GM21390 (cell line): ENCODE measurements at regions not wholly inside any gene's neighbourhood (a gene's known extent, or its start where the extent isn't known, plus 50 kb on each side); places are given as distances from the start of the nearest gene placed in this dataset.
"Not testable (repeated sequence)": the region's sequence is repeated elsewhere in the genome, so short reads cannot be mapped to it uniquely, and the experiment has no call there.

Experiments used
- ATAC-seq: cut with Tn5 transposase; IDR thresholded peaks from one replicate; pipeline ENCODE4 v1.9.1; 2021; ENCODE audit not compliant: unreplicated experiment

DNA sequence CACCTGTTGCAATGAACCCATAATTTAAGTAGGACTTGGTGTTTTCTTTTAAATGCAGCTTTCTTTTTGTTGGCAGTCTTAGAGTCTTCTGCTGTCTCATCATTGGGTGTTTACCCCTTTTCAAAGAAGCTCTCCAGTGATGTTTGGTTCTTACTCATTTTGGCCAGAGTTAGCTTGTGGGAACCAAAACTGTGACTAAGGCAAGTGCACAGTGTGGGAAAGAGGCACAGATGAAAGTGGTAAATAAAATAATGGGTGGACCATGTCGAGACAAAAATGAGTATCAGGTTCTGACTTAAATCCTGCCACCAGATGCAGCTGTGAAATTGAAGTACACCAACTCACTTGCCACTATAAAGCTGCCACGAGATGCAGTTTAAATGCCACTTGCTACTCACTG, 615.4 kb upstream of the MIS18BP1 start:
- peak; percentile 73 for ATAC-seq

DNA sequence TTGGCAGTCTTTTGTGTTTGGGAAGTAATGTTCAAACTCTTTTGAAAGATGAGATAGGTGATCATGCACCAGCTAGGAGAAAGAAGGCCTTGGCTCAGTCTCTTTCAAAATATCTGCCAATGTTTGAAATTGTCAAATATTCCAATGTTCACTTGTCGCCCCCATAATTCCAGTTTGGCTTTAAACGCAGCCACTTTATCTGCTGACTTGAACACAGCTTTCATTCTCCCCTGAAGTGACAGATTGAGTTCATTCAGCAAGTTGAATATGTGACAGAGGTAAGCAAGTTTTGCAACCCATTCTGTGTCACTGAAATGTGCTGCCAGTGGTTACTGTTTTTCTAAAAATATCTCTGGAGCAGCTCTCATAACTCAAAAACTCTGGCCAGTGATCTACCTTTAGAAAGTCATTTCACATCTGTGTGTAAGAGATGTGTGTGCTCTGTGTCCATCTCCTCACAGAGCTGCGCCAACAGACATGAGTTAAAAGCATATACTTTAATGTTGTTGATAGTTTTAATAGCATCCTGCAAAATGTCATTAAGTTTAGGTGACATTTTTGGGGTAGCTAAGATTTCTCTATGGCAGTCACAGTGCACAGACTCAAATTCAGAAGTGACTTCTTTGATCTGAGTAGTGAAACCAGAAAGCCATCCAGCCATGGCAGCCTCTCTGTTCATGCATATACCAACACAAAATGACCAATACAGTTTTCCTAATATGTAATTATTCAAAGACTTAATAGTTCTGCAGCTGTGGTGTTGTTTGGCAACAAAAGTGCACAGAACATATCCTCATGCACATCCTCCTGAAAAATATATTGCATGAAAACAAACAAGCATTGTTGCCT, 614.3 kb upstream of the MIS18BP1 start:
- peak; percentile 66 for ATAC-seq

DNA sequence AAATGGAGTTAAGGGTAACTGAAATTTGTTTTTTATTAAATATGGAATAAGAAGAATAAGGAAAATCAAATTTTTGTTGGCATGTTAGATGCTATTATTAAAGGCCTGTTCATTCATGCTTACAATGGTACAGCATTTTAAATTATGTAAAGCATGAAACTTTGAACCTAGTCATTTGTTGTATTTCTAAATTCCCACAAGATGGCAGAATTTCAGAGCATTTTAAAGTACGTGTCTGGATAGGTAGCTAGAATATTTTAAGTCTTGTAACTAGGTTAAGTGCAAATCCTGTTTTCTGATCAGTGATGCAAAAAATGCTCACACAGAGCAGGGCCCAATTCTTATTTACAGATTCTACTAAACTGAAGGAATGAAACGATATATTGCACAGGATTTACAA, 585.6 kb upstream of the MIS18BP1 start:
- no peak for ATAC-seq

DNA sequence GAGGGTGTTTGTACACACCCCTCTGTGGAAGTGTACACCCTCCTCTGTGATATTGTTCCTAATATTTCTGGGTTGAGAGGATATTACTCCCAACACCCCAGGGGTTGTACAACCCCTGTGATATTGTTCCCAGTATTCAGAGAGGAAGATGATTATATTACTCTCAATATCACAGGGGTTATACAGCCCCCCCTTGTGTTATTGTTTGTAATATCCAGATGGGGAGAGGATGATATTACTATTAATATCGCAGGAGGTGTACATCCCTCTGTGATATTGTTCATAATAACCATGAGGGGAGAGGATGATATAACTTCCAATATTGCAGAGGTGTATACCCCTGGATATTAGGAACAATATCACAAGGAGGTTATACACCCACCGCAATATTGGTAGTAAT, 566.1 kb upstream of the MIS18BP1 start:
- ATAC-seq: no peak

DNA sequence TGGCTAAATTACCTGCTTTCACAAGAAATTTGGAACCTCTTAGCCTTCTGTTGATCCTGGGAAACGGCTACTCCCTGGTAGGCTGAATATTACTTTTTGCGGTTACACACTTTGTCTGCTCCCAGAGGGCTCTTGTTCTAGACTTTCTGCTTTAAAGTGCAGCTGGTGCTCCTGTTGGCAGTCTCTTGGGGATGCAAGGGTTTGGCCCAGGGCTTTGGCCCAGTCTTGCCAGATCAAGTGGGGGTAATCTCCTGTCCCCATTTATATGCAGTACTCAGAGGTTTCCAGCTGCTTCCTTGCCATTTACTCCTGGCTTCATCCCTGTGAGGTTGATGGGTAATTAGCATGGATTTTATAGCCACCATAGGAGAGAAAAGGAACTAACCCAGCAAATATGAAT, 558.2 kb upstream of the MIS18BP1 start:
- ATAC-seq: no peak

DNA sequence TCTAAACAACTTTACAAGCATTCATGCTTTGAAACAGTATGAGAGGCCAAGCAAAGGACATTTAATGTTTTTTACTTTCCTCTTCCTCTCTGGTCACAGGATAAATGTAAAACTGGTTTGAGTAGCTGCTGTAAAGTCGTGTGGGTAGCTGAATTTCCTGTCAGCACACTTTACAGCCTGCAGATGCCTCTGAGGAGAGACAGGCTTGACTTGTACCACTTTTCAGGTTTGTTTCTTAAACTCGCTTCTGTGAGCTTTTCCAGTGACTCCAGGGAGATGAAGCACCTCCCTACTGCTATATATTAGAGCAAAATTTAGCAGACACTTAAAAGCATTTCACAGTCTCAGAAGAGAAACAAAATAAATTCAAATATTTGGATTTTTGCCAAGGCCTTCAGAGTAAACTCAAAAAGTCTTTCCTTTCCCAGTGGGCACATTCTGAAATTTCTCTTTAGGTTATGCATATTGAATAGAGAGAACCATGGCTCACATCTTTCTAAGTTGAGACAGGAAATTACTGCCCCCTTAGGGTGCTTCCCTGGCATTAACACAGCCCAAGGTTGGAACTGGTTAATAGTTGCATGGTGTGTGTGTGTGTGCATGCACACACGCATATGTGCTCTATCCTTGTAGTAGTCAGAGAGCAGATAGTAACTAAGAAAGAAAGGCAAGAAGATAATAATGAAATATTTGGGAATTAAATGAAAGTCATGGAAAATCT, 557.3 kb upstream of the MIS18BP1 start:
- no peak for ATAC-seq

DNA sequence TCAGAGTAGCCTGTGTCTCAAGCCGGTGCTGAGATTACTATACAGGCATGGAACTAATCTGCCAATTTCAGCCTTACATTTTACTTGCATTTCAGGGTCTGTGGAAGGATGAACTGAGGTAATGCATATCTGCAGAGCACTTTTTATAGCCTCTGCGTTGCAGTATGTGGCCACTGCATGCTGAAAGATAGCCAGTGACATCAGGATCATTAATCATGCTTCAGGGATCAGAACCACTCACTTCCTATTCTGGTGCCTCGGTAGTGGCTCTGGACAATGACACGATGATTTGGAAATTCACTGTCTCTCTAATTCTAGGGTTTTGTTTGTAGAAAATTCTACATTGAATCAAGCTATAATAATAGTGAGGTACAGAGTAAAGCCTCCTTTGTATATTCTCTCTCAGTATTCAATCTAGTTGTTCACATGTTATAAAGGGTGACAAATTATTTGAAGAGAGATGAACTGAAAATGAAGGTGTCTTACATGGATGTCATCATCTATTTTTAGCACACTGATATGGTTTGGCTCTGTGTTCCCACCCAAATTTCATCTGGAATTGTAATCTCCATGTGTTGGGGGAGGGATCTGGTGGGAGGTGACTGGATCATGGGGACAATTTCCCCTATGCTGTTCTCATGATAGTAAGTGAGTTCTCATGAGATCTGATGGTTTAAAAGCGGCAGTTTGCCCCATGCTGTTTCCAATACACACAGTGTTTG, 554.3 kb upstream of the MIS18BP1 start:
- no peak for ATAC-seq

DNA sequence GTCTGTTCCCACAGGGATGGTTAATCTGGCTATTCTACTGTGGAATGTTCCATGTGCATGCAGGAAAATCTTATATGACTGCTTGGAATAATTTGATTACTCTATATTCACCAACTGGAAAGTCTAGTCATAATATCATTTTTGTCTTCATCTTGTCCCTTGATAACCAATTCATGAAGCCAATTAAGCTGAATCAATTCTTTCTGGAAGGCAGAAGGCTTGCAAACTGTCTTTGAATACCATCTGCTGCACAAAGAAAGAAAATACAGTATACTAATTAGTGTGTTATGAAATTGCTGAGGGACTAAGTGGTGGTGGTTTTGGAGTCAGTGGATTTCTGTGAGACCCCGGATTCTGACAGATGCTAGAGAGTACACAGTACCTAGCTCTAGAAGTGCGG, 546.5 kb upstream of the MIS18BP1 start:
- no peak for ATAC-seq

DNA sequence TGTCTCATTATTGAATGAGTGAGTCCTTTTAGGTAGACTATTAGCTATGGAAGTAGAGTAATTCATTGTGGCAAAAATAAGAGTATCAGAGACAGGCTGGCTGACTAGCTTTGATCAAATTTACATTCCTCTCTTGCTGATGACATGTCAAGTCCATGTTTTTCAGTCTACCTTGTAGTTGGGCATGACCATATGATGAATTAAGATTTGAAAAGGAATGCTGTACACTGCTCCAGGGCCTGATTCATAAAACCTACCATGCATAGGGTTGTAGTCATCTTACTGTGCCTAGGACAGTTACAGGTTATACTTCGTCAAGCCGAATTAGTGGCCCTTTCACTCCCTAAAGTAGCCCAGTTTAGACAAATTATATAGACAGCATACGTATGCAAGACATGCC, 545.7 kb upstream of the MIS18BP1 start:
- ATAC-seq: no peak

DNA sequence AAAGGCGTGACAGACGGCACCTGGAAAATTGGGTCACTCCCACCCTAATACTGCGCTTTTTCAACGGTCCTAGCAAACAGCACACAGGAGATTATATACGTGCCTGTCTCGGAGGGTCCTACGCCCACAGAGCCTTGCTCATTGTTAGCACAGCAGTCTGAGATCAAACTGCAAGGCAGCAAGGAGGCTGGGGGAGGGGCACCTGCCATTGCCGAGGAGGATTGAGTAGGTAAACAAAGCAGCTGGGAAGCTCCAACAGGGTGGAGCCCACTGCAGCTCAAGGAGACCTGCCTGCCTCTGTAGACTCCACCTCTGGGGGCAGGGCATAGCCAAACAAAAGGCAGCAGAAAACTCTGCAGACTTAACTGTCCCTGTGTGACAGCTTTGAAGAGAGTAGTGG, 543.0 kb upstream of the MIS18BP1 start:
- ATAC-seq: not testable (repeated sequence)

DNA sequence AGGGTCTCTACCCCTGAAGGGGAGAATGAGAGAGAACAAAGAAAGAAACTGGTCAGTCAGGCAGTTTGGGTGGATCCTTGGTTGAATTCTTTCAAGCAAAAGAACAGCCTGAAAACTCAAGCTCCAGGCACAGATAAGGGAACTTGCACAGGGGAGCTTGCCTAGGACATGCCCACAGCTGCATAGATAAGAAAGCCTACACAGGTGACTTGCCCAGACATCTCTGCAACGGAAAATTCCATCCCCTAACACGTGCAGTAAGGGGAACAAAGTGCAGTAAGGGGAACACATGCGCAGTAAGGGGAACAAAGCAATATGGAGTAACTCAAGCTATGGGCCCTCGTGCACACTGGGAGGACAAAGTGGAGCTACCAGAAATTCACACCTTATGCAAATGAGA, 540.1 kb upstream of the MIS18BP1 start:
- ATAC-seq: no peak

DNA sequence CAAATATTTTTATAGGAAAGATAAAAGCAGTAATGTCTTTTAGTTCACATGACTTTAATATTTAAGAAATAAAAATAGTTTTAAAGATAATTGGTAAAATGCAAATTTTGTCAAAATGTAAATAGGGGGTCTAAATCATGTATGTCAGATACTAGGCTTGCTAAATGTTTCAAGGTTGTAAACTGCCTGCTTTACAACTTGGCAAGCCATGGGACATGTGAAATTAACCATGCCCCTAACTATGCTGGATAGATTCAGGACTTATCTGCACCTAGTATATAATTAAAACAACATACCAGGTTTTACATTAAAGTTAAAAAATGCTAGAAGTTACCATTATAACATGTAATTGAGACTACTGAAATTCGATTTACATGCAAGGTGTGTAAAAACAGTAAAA, 537.3 kb upstream of the MIS18BP1 start:
- no peak for ATAC-seq

DNA sequence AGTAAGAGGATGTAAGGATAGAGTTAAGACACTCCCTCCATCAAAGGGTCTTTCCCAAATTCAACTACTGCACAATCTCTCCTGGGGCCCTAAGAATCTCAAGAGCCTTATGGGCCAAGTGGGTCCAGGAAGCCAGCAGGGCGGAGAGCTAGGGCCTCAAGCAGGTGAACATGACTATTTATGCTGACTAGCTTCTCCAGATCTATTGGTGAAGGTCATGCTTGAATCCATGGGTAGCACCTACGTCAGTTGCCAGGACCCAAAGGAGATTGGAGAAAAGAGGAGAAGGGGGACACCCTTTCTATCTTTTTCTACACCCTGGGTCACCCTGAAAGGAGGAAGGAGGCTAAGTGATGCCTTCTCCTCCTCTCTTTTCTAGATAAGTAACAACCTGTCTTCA, 534.2 kb upstream of the MIS18BP1 start:
- no peak for ATAC-seq

DNA sequence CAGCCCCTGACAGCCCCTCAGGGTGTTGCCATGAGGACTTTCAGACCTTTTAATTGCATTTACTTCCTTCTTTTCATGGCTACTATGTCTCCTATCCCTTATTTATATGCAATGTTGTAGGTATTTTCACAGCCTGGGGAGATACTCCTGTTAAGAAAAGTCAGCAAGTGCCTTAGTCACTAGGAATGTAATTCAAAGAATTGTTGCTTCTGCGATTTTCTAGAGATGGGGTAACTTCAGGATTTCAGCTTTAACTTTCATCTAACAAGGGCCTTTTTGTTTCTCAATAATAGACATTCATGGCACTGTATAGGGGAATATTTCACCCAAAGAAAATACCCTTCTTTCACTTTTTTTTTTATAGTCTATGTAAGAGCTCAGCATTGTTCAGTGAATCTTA, 533.3 kb upstream of the MIS18BP1 start:
- ATAC-seq: no peak

DNA sequence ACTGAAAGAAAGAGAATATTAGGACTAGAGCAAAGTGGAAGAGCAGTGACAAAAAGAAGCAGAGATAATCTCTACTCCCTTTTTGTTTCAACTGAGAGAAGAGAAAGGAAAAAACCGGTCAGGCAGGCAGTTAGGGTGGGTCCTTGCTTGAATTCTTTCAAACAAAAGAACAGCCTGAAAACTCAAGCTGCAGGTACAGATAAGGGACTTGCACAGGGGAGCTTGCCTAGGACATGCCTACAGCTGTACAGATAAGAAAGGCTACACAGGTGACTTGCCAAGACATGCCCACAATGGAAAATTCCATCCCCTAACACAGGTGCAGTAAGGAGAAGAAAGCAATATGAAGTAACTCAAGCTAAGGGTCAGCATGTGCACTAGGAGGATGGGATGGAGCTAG, 532.2 kb upstream of the MIS18BP1 start:
- ATAC-seq: no peak

DNA sequence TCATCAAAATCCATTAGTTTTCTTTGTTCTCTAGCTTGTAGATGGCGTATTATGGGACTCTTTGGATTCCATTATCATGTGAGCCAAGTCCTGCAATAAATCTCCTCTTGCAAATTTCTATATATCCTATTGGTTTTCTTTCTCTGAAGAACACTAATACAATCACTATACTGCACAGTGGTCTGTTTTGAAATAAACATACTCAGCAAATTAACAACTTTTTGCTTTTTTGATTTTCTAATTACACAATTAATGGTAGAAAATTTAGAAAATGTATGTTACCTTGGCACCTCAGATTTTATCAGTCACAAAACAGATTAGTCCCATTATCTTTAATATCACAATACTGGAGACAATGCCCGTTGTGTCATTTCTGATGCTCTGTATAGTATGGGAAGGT, 513.2 kb upstream of the MIS18BP1 start:
- no peak for ATAC-seq

DNA sequence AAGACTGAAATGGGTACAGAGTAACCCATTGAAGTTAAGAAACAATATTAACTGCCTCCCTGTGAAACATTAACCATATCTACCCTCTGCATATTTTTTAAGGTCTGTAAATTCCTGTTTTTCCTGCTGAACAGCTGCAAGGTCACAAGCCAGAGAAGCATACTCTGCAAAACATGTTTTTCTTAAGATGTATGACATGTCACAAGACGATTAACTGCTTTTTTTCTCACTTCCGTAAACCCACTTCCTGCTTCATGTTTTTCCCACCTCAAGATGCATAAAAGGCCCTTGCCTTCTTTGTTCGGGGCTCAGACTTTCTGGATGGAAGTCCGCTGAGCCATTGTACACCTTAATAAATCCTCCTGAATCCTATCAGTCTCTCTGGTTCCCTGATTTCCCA, 504.7 kb upstream of the MIS18BP1 start:
- no peak for ATAC-seq

DNA sequence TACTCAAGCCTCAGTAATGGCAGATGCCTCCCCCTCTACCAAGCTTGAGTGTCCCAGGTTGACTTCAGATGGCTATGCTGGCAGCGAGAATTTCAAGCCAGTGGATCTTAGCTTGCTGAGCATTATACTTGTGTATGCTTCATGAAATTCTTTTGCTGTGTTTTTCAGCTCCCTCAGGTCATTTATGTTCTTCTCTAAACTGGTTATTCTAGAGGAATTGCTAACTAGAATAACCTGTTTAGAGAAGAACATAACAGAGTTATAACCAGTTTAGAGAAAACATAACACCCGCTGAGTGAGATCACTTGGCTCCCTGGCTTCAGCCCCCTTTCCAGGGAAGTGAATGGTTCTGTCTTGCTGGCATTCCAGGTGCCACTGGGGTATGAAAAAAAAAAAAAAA, 503.4 kb upstream of the MIS18BP1 start:
- not testable (repeated sequence) for ATAC-seq

DNA sequence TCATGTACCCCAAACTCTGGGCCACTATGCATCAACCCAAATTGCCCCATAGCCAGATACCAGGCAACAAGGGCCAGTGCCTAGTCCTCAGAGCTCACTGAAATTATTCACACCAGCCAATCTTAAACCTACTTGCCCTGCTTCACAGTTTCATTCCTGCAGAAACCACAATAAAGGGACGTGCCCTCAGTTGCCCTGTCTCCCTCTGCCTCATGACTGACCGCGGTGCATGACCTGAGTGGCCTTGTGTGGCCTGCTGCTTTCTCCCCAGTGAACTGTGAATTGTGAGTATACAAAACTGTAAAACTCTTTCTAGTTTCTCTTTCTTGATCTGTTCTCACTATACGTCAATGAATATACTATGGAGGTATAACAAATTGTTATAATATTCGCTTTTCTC, 490.9 kb upstream of the MIS18BP1 start:
- no peak for ATAC-seq

DNA sequence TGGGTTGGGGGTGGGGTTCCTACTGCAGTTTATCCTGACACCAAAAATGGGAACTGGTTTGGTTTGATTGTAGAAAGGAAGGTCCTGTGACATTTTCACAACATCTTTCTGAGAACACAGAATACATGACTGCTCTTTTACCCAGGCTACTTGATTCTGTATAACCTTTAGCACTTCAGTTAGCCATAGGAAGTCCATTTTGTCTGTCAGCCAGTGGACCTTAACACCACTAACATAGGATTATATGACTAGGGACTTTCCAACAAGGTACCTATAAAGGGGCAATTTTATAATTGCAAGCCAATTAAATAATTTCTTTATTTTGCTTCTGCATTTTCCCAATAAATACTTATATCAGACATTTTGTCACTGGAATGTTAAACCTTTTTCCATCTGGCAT, 489.2 kb upstream of the MIS18BP1 start:
- ATAC-seq: no peak

DNA sequence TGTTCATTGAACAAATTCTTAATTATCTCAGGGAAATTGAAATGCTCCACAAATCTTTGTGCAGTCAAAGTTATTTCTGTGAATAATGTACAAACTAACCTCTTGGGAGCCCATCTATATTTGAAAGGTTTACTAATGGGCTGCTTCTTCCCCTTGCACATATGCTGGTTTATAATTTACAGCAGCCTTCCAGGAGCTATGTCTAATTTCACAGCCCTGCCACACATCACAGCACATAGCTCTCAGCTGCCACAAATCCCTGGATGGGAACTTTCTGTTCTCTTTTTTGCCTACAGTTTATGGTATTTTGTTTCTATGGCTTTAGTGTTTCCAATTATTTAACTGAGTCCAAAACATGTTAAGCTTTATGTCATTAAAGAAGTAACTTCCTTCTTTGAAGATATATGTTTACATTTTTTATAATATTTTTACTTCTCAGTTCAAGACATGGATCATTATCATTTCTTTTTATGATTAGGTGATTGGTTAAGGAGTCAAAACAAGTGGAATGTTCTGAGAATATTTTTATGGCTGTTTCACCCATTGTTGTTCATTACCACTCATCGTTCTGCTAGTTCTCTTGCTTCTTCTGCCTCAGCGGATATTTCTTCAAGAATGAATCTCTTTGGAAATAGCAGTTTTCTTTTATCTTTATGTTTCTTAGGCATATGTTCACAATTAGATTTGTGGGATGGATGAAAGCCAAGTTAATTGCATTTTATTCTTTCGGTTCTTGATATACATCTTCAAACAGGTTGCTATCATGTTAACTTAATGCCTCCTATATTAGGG, 475.6 kb upstream of the MIS18BP1 start:
- no peak for ATAC-seq
